ENCODE measurements at regions not wholly inside any gene's neighbourhood (a gene's known extent, or its start where the extent isn't known, plus 50 kb on each side); places are given as distances from the start of the nearest gene placed in this dataset.

- TF ChIP-seq, protein P1, sequence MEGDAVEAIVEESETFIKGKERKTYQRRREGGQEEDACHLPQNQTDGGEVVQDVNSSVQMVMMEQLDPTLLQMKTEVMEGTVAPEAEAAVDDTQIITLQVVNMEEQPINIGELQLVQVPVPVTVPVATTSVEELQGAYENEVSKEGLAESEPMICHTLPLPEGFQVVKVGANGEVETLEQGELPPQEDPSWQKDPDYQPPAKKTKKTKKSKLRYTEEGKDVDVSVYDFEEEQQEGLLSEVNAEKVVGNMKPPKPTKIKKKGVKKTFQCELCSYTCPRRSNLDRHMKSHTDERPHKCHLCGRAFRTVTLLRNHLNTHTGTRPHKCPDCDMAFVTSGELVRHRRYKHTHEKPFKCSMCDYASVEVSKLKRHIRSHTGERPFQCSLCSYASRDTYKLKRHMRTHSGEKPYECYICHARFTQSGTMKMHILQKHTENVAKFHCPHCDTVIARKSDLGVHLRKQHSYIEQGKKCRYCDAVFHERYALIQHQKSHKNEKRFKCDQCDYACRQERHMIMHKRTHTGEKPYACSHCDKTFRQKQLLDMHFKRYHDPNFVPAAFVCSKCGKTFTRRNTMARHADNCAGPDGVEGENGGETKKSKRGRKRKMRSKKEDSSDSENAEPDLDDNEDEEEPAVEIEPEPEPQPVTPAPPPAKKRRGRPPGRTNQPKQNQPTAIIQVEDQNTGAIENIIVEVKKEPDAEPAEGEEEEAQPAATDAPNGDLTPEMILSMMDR (IDR thresholded peaks at IDR 0.05; ENCODE audit: insufficient read depth, low read length, poor library complexity, severe bottlenecking) = no peak
- no peak for DNase-seq (ENCODE audit: extremely low read depth, insufficient read length)
- no peaks in the 10 kb centered on the region for H3K36me3 ChIP-seq (ENCODE audit: control insufficient read depth, insufficient read depth, low read length)
- H3K27me3 ChIP-seq (replicated peaks; ENCODE audit: control insufficient read depth, insufficient read depth, low read length) = no peaks in the 10 kb centered on the region
- no peak overlapping the region for H3K4me3 ChIP-seq (replicated peaks; ENCODE audit: low read depth, low read length)
Observed at GRCh38 chr20:12203399-12203798, 285.7 kb downstream of the BTBD3 start.

- no peak for DNase-seq (ENCODE audit: extremely low read depth, insufficient read length)
- H3K4me3 ChIP-seq (replicated peaks; ENCODE audit: low read depth, low read length) = no peak overlapping the region
- no peaks in the 10 kb centered on the region for H3K27me3 ChIP-seq (replicated peaks; ENCODE audit: control insufficient read depth, insufficient read depth, low read length)
- TF ChIP-seq, protein P1 (IDR thresholded peaks at IDR 0.05; ENCODE audit: insufficient read depth, low read length, poor library complexity, severe bottlenecking) = no peak
- H3K36me3 ChIP-seq (ENCODE audit: control insufficient read depth, insufficient read depth, low read length) = no peaks in the 10 kb centered on the region
Observed at GRCh38 chr20:12203981-12204380, 286.3 kb downstream of the BTBD3 start.

DNA sequence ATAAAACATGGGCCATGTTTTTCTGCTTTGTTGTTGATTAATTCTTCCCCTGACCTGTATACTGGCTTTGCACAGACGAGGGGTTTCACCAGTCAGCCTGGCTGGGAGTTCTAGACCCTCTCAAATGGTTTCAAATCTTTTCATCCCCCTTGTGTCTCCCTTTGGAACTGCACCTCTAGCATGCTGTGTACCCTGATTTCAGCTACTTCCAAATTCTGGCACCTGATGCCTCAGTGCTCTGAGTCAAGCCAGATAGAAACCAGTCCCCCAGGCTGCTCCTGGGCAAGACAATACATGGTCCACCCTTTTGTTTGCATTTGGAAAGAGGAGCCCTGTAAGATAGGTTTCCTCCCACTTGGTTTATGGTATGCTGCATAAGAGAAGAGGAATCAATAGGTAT is 290.2 kb downstream of the BTBD3 start:
- DNase-seq (ENCODE audit: extremely low read depth, insufficient read length) = no peak
- no peak overlapping the region for H3K4me3 ChIP-seq (replicated peaks; ENCODE audit: low read depth, low read length)
- no peaks in the 10 kb centered on the region for H3K27me3 ChIP-seq (replicated peaks; ENCODE audit: control insufficient read depth, insufficient read depth, low read length)

GRCh38 chr20:12210591-12210990 is 292.9 kb downstream of the BTBD3 start:
- Histone ChIP-seq H3K4me3 (replicated peaks; ENCODE audit: low read depth, low read length) (no peak overlapping the region), H3K27me3 (replicated peaks; ENCODE audit: control insufficient read depth, insufficient read depth, low read length) (no peaks in the 10 kb centered on the region), H3K36me3 (ENCODE audit: control insufficient read depth, insufficient read depth, low read length) (no peaks in the 10 kb centered on the region)
- TF ChIP-seq, protein P1 (IDR thresholded peaks at IDR 0.05; ENCODE audit: insufficient read depth, low read length, poor library complexity, severe bottlenecking) = no peak
- DNase-seq (ENCODE audit: extremely low read depth, insufficient read length) = no peak

More for the DNA sequence above, 290.2 kb downstream of the BTBD3 start:
- TF ChIP-seq, protein P1 (IDR thresholded peaks at IDR 0.05; ENCODE audit: insufficient read depth, low read length, poor library complexity, severe bottlenecking) = peak; percentile 13
- H3K36me3 ChIP-seq (ENCODE audit: control insufficient read depth, insufficient read depth, low read length) = no peaks in the 10 kb centered on the region

DNA sequence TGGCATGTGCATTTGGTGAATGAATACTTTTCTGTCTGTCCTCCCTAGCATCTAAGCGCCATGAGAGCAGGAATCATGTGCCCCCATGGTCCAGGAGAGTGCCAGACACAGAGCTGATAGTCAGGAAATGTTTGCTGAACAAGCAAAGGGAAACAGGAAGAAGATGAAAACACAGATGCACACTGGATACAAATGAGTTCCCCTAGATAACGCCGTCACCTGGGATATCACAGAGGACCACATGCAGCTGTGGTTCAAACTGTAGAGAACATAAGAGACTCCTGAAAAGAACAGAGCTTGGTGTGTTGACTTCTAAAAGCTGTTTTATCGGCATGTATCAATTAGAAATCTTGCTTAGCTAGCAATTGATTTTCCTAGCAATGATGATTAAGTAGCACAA is 293.7 kb downstream of the BTBD3 start:
- TF ChIP-seq, protein P1 (IDR thresholded peaks at IDR 0.05; ENCODE audit: insufficient read depth, low read length, poor library complexity, severe bottlenecking) = no peak
- DNase-seq (ENCODE audit: extremely low read depth, insufficient read length) = no peak
- Histone ChIP-seq H3K27me3 (replicated peaks; ENCODE audit: control insufficient read depth, insufficient read depth, low read length) (no peaks in the 10 kb centered on the region), H3K36me3 (ENCODE audit: control insufficient read depth, insufficient read depth, low read length) (no peaks in the 10 kb centered on the region), H3K4me3 (replicated peaks; ENCODE audit: low read depth, low read length) (no peak overlapping the region)

GRCh38 chr20:12217382-12217781 is 299.7 kb downstream of the BTBD3 start:
- no peaks in the 10 kb centered on the region for H3K36me3 ChIP-seq (ENCODE audit: control insufficient read depth, insufficient read depth, low read length)
- TF ChIP-seq, protein P1 (IDR thresholded peaks at IDR 0.05; ENCODE audit: insufficient read depth, low read length, poor library complexity, severe bottlenecking) = no peak
- H3K4me3 ChIP-seq (replicated peaks; ENCODE audit: low read depth, low read length) = no peak overlapping the region
- no peak for DNase-seq (ENCODE audit: extremely low read depth, insufficient read length)
- H3K27me3 ChIP-seq (replicated peaks; ENCODE audit: control insufficient read depth, insufficient read depth, low read length) = no peaks in the 10 kb centered on the region

All from GM06990 (cell line).